Memory B cell (primary cell): ENCODE measurements at regions not wholly inside any gene's neighbourhood (a gene's known extent, or its start where the extent isn't known, plus 50 kb on each side); places are given as distances from the start of the nearest gene placed in this dataset.
A peak's percentile ranks its signal among the peaks of the same experiment; 100 is the strongest.

ENCODE experiments used
- ATAC-seq: fragments of 150-1000 bp; cut with Tn5 transposase; 2 replicates; pipeline ENCODE4 v1.10.0; 2021; ENCODE audit warnings: low read depth, mild to moderate bottlenecking, moderate library complexity
- DNase-seq, 2 donors: peaks; one replicate each; pipeline ENCODE4 v3.0.0; 2022; ENCODE audit warnings: low spot score in 2 of 2
- H3K27ac Mint-ChIP-seq: one replicate; pipeline ENCODE4 v1.8.0; 2022; ENCODE audit warnings: mild to moderate bottlenecking, moderate library complexity, mixed read lengths
- H3K27me3 Mint-ChIP-seq: one replicate; pipeline ENCODE4 v1.8.0; 2022; ENCODE audit warnings: mixed read lengths
- H3K36me3 Mint-ChIP-seq: one replicate; pipeline ENCODE4 v1.8.0; 2022; ENCODE audit warnings: mild to moderate bottlenecking, mixed read lengths
- H3K4me1 Mint-ChIP-seq: one replicate; pipeline ENCODE4 v1.8.0; 2022; ENCODE audit warnings: mixed read lengths
- H3K4me3 Mint-ChIP-seq: one replicate; pipeline ENCODE4 v1.8.0; 2022; ENCODE audit warnings: mild to moderate bottlenecking, moderate library complexity, mixed read lengths
- H3K9me3 Mint-ChIP-seq: one replicate; pipeline ENCODE4 v1.8.0; 2022; ENCODE audit warnings: mixed read lengths

GRCh38 chr10:6770846-6771245 lies 190.8 kb upstream of the PRKCQ start:
- Mint-ChIP-seq H3K4me1 (no peaks in the 10 kb centered on the region), H3K27me3 (peaks cover 2% of the 10 kb centered on the region), H3K4me3 (no peak overlapping the region), H3K27ac (no peak overlapping the region), H3K36me3 (peaks cover 3% of the 10 kb centered on the region), H3K9me3 (peaks cover 9% of the 10 kb centered on the region)
- no peak for DNase-seq
- no peak for ATAC-seq

DNA sequence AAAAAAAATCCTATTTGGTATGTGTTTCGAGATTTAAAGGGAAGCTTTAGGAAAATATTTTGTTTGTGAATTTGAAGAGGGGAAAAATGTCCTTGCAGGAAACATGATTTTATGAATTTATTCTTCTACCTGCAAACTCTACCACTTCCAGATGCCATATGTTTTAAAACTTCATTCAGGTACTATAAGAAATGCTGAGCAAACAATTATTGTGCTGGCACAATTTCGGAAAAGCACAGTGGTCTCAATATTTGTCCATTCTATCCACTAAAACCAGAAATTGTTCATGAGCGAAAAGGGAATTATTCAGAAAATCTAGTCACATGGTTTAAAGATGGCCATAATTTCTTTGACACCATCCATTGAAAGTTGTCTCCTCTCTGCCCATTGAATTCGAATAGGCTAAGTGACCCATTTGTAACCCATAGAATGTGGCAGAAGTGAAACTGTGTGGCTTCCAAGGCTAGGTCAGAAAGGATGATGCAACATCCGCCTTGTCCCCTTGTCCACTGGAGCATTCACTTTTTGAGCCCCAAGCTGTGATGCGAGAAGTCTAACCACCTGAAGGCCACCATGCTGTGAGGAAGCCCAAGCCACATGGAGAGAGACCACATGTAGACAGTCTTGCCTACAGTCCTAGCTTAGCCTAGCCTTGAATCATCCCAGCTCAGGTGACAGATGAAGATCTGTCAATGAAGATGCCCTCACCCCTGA lies 189.8 kb upstream of the PRKCQ start:
- Mint-ChIP-seq H3K9me3 (peaks cover 9% of the 10 kb centered on the region), H3K4me1 (no peaks in the 10 kb centered on the region), H3K27me3 (peaks cover under 1% of the 10 kb centered on the region), H3K27ac (no peak overlapping the region), H3K36me3 (peaks cover 3% of the 10 kb centered on the region), H3K4me3 (no peak overlapping the region)
- DNase-seq: no peak
- ATAC-seq: peak; percentile 49

- ATAC-seq (no peak), DNase-seq (no peak)
- Mint-ChIP-seq H3K4me3 (no peak overlapping the region), H3K27ac (no peak overlapping the region), H3K9me3 (peaks cover 8% of the 10 kb centered on the region), H3K27me3 (peaks cover 10% of the 10 kb centered on the region), H3K4me1 (no peaks in the 10 kb centered on the region), H3K36me3 (no peaks in the 10 kb centered on the region)
Measured at GRCh38 chr10:6766131-6766801, 186.2 kb upstream of the PRKCQ start.

GRCh38 chr10:6763423-6763822 lies 183.3 kb upstream of the PRKCQ start:
- Mint-ChIP-seq H3K4me1 (no peaks in the 10 kb centered on the region), H3K27ac (no peak overlapping the region), H3K4me3 (no peak overlapping the region), H3K27me3 (peaks cover 15% of the 10 kb centered on the region), H3K9me3 (peaks cover 5% of the 10 kb centered on the region), H3K36me3 (no peaks in the 10 kb centered on the region)
- DNase-seq: no peak
- no peak for ATAC-seq

GRCh38 chr10:6763001-6763400 lies 182.9 kb upstream of the PRKCQ start:
- Mint-ChIP-seq H3K9me3 (peaks cover 5% of the 10 kb centered on the region), H3K27ac (no peak overlapping the region), H3K27me3 (peaks cover 15% of the 10 kb centered on the region), H3K36me3 (no peaks in the 10 kb centered on the region), H3K4me3 (no peak overlapping the region), H3K4me1 (no peaks in the 10 kb centered on the region)
- ATAC-seq (no peak), DNase-seq (no peak)

- no peak overlapping the region for H3K4me3 Mint-ChIP-seq
- ATAC-seq: no peak
- DNase-seq: no peak
- no peak overlapping the region for H3K27ac Mint-ChIP-seq
- peaks cover 20% of the 10 kb centered on the region for H3K27me3 Mint-ChIP-seq
- no peaks in the 10 kb centered on the region for H3K4me1 Mint-ChIP-seq
- peaks cover 5% of the 10 kb centered on the region for H3K9me3 Mint-ChIP-seq
- H3K36me3 Mint-ChIP-seq: no peaks in the 10 kb centered on the region
Measured at GRCh38 chr10:6759961-6760360, 179.9 kb upstream of the PRKCQ start.

GRCh38 chr10:6757158-6757557 lies 177.1 kb upstream of the PRKCQ start:
- no peaks in the 10 kb centered on the region for H3K4me1 Mint-ChIP-seq
- H3K27ac Mint-ChIP-seq: no peak overlapping the region
- no peak overlapping the region for H3K4me3 Mint-ChIP-seq
- H3K27me3 Mint-ChIP-seq: peaks cover 18% of the 10 kb centered on the region
- DNase-seq (no peak), ATAC-seq (no peak)
- H3K36me3 Mint-ChIP-seq: no peaks in the 10 kb centered on the region
- H3K9me3 Mint-ChIP-seq: peaks cover 5% of the 10 kb centered on the region

DNA sequence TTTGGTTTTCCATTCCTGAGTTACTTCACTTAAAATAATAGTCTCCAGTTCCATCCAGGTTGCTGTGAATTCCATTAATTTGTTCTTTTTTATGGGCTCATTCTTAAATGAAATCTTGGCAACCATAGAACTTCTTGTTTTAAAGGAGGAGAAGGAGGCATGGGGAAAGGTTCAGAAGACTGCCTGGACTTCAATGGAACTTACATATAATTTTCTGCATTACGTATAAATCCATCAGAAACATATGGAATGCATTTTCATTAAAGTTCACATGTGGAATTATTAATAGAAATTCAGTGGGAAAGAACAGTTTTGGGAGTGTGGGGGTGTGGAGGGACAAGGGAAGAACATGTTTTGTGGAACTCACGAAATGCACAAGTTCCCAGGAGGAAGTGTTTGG lies 176.6 kb upstream of the PRKCQ start:
- peaks cover 17% of the 10 kb centered on the region for H3K27me3 Mint-ChIP-seq
- H3K4me3 Mint-ChIP-seq: no peak overlapping the region
- peaks cover 5% of the 10 kb centered on the region for H3K9me3 Mint-ChIP-seq
- no peak overlapping the region for H3K27ac Mint-ChIP-seq
- H3K4me1 Mint-ChIP-seq: no peaks in the 10 kb centered on the region
- ATAC-seq (no peak), DNase-seq (no peak)
- H3K36me3 Mint-ChIP-seq: no peaks in the 10 kb centered on the region

GRCh38 chr10:6755781-6756460 lies 175.8 kb upstream of the PRKCQ start:
- H3K9me3 Mint-ChIP-seq: peaks cover 7% of the 10 kb centered on the region
- H3K27ac Mint-ChIP-seq: no peak overlapping the region
- ATAC-seq (no peak), DNase-seq (no peak)
- no peak overlapping the region for H3K4me3 Mint-ChIP-seq
- no peaks in the 10 kb centered on the region for H3K36me3 Mint-ChIP-seq
- H3K27me3 Mint-ChIP-seq: peaks cover 15% of the 10 kb centered on the region
- H3K4me1 Mint-ChIP-seq: no peaks in the 10 kb centered on the region

- Mint-ChIP-seq H3K4me3 (no peak overlapping the region), H3K27ac (no peak overlapping the region), H3K9me3 (peaks cover 8% of the 10 kb centered on the region), H3K27me3 (peaks cover 13% of the 10 kb centered on the region), H3K36me3 (no peaks in the 10 kb centered on the region), H3K4me1 (no peaks in the 10 kb centered on the region)
- ATAC-seq (no peak), DNase-seq (no peak)
Measured at GRCh38 chr10:6753644-6754043, 173.6 kb upstream of the PRKCQ start.

- H3K4me3 Mint-ChIP-seq: no peak overlapping the region
- H3K9me3 Mint-ChIP-seq: peaks cover 11% of the 10 kb centered on the region
- ATAC-seq (no peak), DNase-seq (no peak)
- no peak overlapping the region for H3K27ac Mint-ChIP-seq
- H3K4me1 Mint-ChIP-seq: no peaks in the 10 kb centered on the region
- H3K27me3 Mint-ChIP-seq: peaks cover 14% of the 10 kb centered on the region
- H3K36me3 Mint-ChIP-seq: no peaks in the 10 kb centered on the region
Measured at GRCh38 chr10:6751363-6751762, 171.3 kb upstream of the PRKCQ start.

DNA sequence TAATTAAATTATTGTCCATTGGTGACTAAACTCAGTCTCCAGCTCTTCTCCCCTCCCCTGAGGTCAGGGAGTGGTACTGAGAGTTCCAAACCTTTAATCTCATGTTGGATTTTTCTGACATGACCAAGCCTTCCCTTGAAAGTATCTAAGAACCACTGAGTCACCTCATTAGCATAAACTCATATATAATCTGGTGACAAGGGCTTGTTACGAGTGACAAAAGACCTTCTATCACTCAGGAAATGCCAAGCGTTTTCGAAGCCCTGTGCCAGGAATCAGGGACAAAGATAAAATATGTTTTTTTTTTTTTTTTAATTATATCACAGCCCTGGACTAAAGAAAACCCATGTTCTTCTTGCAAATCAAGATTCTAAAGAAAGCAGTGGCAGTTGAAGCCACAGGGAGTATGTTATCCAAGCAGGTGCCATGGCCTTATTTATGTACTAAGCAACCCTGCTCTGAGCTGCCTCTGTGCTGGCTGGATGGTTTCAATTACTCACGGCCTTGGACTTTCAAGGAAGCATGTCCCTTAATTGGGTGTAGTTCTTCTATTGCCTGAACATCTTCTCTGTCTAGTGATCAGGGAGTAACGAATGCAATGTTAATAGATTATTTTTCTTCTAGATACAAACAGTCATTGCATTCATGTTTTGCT lies 169.0 kb upstream of the PRKCQ start:
- Mint-ChIP-seq H3K4me1 (no peaks in the 10 kb centered on the region), H3K4me3 (no peak overlapping the region), H3K36me3 (no peaks in the 10 kb centered on the region), H3K9me3 (peaks cover 11% of the 10 kb centered on the region), H3K27ac (no peak overlapping the region), H3K27me3 (peaks cover 11% of the 10 kb centered on the region)
- ATAC-seq: no peak
- DNase-seq: no peak

DNA sequence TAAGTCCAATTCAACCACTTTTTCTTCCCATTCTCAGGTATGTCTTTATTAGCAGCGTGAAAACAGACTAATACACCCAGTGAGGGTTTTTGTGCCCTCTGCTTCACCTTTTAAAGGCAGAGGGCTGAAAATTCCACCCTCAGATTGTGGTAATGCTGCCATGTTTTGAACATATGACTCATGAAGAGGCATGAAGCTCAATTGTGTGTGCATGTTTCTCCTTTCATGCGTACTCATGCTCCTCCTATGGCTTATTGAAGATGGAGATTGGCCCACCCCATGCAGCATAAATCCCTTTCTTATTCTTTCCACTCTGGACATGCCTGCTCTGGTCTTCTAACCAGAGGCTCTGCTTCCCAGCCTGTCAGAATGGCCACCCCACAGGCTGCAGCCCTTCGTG lies 168.0 kb upstream of the PRKCQ start:
- Mint-ChIP-seq H3K4me3 (no peak overlapping the region), H3K27ac (no peak overlapping the region), H3K9me3 (peaks cover 11% of the 10 kb centered on the region), H3K27me3 (peaks cover 11% of the 10 kb centered on the region), H3K36me3 (no peaks in the 10 kb centered on the region), H3K4me1 (no peaks in the 10 kb centered on the region)
- ATAC-seq (no peak), DNase-seq (no peak)

DNA sequence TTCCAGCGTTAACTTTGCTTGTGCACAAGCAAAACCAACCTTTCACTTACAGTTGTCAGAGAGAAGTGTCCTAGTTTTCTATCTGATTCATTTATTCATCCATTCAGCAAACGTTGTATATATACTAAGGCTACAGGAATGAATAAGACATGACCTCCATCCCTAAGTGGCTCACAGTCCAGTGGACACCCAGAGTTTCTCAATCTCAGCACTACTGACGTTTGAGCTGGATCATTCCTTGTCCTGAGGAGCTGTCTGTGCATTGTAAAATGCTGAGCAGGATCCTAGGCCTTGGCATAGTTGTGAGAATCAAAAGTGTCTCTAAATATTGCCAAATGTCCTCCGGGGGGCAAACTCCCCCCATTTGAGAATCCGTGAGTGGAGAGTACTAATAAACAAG lies 166.7 kb upstream of the PRKCQ start:
- H3K27me3 Mint-ChIP-seq: peaks cover 11% of the 10 kb centered on the region
- no peaks in the 10 kb centered on the region for H3K4me1 Mint-ChIP-seq
- DNase-seq: no peak
- H3K27ac Mint-ChIP-seq: no peak overlapping the region
- H3K4me3 Mint-ChIP-seq: no peak overlapping the region
- H3K9me3 Mint-ChIP-seq: peaks cover 11% of the 10 kb centered on the region
- no peaks in the 10 kb centered on the region for H3K36me3 Mint-ChIP-seq
- no peak for ATAC-seq
